ENCODE measurements at regions not wholly inside any gene's neighbourhood (a gene's known extent, or its start where the extent isn't known, plus 50 kb on each side); places are given as distances from the start of the nearest gene placed in this dataset.

DNA sequence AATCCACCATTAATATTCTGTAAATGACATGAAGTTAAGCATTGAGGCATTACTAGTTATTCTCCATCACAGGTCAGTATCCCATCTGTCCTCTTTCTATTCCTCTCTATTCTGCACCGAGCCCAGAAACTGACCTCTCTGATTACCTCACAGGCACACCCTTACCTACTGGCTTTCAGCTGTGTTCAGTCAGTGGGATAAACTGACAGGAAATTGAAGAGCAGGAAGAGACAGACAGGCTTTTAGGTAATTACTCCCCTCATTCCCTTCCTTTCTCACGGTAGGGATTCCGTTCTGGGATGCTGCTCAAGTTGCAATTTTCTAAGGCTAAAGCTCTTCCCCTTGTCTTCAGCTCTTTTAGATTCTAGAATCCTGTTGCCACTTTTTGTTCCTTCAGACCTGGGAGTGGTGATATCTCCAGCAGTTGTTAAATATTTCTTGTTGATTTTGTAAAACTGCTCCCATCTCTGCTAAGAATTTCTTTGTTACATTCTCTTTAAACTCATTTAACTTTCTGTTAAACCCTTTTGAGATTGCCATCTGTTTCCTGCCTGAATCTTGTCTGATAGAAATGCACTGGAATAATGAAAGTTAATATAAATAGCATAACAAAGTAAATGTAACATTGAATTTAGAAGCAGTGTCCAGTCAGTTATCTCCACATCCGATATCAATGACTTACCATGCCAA lies 1063.4 kb downstream of the PLA2G4A start:
- H3K9me3 ChIP-seq (ENCODE audit: control insufficient read depth in 4 of 4, low read length in 3 of 4), result no peaks in the 10 kb centered on the region
- no peaks in the 10 kb centered on the region for H3K4me1 ChIP-seq (ENCODE audit: control insufficient read depth in 4 of 4, insufficient read depth in 4 of 4, low read length in 3 of 4)
- no peaks in the 10 kb centered on the region for H3K27me3 ChIP-seq (ENCODE audit: control insufficient read depth in 4 of 4, insufficient read depth in 4 of 4, low read length in 3 of 4)
- H3K27ac ChIP-seq (ENCODE audit: low read depth in 1 of 2, low read length in 2 of 2), result no peak overlapping the region
- WGBS, result 54% methylated on average over 4 of the region's 4 CpGs
- no peak for TF ChIP-seq REST (IDR thresholded peaks at IDR 0.05)
- TF ChIP-seq, protein P1, sequence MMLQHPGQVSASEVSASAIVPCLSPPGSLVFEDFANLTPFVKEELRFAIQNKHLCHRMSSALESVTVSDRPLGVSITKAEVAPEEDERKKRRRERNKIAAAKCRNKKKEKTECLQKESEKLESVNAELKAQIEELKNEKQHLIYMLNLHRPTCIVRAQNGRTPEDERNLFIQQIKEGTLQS (IDR thresholded peaks at IDR 0.05), result no peak
- no peak for TF ChIP-seq RXRA (IDR thresholded peaks at IDR 0.05)
- TF ChIP-seq, protein P2, sequence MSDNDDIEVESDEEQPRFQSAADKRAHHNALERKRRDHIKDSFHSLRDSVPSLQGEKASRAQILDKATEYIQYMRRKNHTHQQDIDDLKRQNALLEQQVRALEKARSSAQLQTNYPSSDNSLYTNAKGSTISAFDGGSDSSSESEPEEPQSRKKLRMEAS (IDR thresholded peaks at IDR 0.05), result no peak
- no peak for TF ChIP-seq NR2F2 (IDR thresholded peaks at IDR 0.05)
- no peak for TF ChIP-seq YY1 (IDR thresholded peaks at IDR 0.05)
- no peak for TF ChIP-seq HNF4A (conservative IDR thresholded peaks at IDR 0.05)
- TF ChIP-seq EGR1 (IDR thresholded peaks at IDR 0.05; ENCODE audit: low read depth in 2 of 2), result no peak
- TF ChIP-seq ZBTB33 (IDR thresholded peaks at IDR 0.05), result no peak
- H3K36me3 ChIP-seq (ENCODE audit: control insufficient read depth in 4 of 4, insufficient read depth in 3 of 4, low read depth in 1 of 4, low read length in 3 of 4), result no peaks in the 10 kb centered on the region
- H3K4me3 ChIP-seq (ENCODE audit: low read depth in 1 of 3, low read length in 3 of 3), result no peak overlapping the region
- no peak overlapping the region for H3K9ac ChIP-seq (ENCODE audit: low read depth in 1 of 2, low read length in 2 of 2)
- DNase-seq (ENCODE audit: low spot score), result no peak

DNA sequence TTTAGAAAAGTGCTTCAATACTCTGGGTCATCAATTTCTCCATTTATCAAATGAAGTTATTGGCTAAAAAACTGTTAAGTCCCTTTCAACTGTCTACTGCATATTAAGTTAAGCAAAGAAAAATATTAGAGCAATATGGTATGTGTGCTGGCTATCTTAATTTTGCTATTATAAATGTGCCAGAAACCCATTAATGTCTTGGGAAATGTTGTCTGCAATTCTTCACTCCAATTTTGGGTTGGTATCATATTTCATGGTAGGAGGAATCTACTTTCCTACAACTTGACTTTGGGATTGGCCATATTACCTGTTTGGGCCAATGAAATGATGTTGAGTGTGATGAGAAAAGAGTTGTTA lies 1063.9 kb downstream of the PLA2G4A start:
- H3K36me3 ChIP-seq (ENCODE audit: control insufficient read depth in 4 of 4, insufficient read depth in 3 of 4, low read depth in 1 of 4, low read length in 3 of 4), result no peaks in the 10 kb centered on the region

More for the DNA sequence above, 1063.9 kb downstream of the PLA2G4A start:
- Histone ChIP-seq H3K4me3 (ENCODE audit: low read depth in 1 of 3, low read length in 3 of 3) (no peak overlapping the region), H3K27ac (ENCODE audit: low read depth in 1 of 2, low read length in 2 of 2) (no peak overlapping the region), H3K4me1 (ENCODE audit: control insufficient read depth in 4 of 4, insufficient read depth in 4 of 4, low read length in 3 of 4) (no peaks in the 10 kb centered on the region), H3K27me3 (ENCODE audit: control insufficient read depth in 4 of 4, insufficient read depth in 4 of 4, low read length in 3 of 4) (no peaks in the 10 kb centered on the region), H3K9me3 (ENCODE audit: control insufficient read depth in 4 of 4, low read length in 3 of 4) (no peaks in the 10 kb centered on the region), H3K9ac (ENCODE audit: low read depth in 1 of 2, low read length in 2 of 2) (no peak overlapping the region)
- TF ChIP-seq EGR1 (IDR thresholded peaks at IDR 0.05; ENCODE audit: low read depth in 2 of 2), result no peak
- TF ChIP-seq REST (IDR thresholded peaks at IDR 0.05), result no peak
- TF ChIP-seq JUND (IDR thresholded peaks at IDR 0.05), result no peak
- TF ChIP-seq GABPA (IDR thresholded peaks at IDR 0.05 in 1 of 2, conservative IDR thresholded peaks at IDR 0.05 in 1 of 2), result no peak
- no peak for TF ChIP-seq CTCF (IDR thresholded peaks at IDR 0.05; ENCODE audit: low read depth, low read length, missing input control)
- no peak for DNase-seq (ENCODE audit: low spot score)

Data from liver (tissue), 8 donors.